B cell (primary cell): ENCODE measurements at regions not wholly inside any gene's neighbourhood (a gene's known extent, or its start where the extent isn't known, plus 50 kb on each side); places are given as distances from the start of the nearest gene placed in this dataset.

Experiments
- EZH2 ChIP-seq: IDR thresholded peaks from 2 replicates; pipeline ENCODE4 v1.6.1; 2012; ENCODE audit warnings: borderline replicate concordance, low read depth, mild to moderate bottlenecking, moderate library complexity, low read length; ENCODE audit not compliant: insufficient read depth, poor library complexity, severe bottlenecking
- TF ChIP-seq, protein P1 (sequence below): fragments of 200-600 bp; IDR thresholded peaks from one replicate; pipeline ENCODE4 v1.8.0; 2022; ENCODE audit warnings: antibody characterized with exemption, mild to moderate bottlenecking

DNA sequence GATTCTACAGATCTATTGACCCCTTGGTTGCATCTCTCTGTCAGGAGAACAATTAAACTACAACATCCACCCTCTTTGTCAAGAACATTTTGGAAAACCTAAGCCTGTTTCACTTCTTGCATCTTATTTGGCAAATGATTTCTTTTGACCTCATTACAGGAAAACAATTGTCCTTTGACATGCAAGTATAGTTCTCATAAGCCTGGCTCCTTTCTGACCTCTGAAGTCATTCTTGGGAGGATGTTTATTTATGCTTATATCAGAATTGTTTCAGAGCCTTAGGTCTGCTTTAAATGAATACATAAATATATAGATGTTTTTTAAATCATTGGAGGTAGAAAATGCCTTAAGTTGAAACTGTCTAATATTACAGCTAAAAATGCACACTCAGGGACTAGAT, 361.3 kb upstream of the PTGER4 start:
- TF ChIP-seq, protein P1, sequence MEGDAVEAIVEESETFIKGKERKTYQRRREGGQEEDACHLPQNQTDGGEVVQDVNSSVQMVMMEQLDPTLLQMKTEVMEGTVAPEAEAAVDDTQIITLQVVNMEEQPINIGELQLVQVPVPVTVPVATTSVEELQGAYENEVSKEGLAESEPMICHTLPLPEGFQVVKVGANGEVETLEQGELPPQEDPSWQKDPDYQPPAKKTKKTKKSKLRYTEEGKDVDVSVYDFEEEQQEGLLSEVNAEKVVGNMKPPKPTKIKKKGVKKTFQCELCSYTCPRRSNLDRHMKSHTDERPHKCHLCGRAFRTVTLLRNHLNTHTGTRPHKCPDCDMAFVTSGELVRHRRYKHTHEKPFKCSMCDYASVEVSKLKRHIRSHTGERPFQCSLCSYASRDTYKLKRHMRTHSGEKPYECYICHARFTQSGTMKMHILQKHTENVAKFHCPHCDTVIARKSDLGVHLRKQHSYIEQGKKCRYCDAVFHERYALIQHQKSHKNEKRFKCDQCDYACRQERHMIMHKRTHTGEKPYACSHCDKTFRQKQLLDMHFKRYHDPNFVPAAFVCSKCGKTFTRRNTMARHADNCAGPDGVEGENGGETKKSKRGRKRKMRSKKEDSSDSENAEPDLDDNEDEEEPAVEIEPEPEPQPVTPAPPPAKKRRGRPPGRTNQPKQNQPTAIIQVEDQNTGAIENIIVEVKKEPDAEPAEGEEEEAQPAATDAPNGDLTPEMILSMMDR, result no peak
- no peak for TF ChIP-seq EZH2
